MCF 10A (cell line): ENCODE measurements at regions not wholly inside any gene's neighbourhood (a gene's known extent, or its start where the extent isn't known, plus 50 kb on each side); places are given as distances from the start of the nearest gene placed in this dataset.

Experiments
- BruUV-seq: library from RNA; stranded (reverse); fragments of 400-500 nt; replicated peaks from 2 replicates; lab custom pipeline; 2021; lab: Mats Ljungman, UMichigan
- CTCF ChIA-PET: fragments of 300-600 bp; sonication (Branson Sonifier 250); formaldehyde crosslinking; extraction: SDS; loops from one replicate; lab custom pipeline; 2021; ENCODE audit warnings: antibody characterized with exemption, inconsistent platforms; lab: Yijun Ruan, JAX
- POLR2A ChIA-PET: fragments of 300-600, 350-650 bp; sonication (Branson Sonifier 250); formaldehyde crosslinking; extraction: SDS; loops from one replicate; lab custom pipeline; 2020; ENCODE audit warnings: antibody characterized with exemption, inconsistent platforms; lab: Yijun Ruan, JAX
- DNase-seq: peaks from one replicate; pipeline ENCODE4 v3.0.0-alpha.2; 2018; ENCODE audit not compliant: unreplicated experiment
- H3K27ac Mint-ChIP-seq: one replicate; pipeline ENCODE4 v1.8.0; 2022; ENCODE audit warnings: mild to moderate bottlenecking, low read depth, mixed read lengths; ENCODE audit not compliant: unreplicated experiment
- H3K27me3 Mint-ChIP-seq: one replicate; pipeline ENCODE4 v1.8.0; 2022; ENCODE audit warnings: mixed read lengths; ENCODE audit not compliant: insufficient read depth, unreplicated experiment
- H3K36me3 Mint-ChIP-seq: one replicate; pipeline ENCODE4 v1.8.0; 2022; ENCODE audit warnings: mild to moderate bottlenecking, moderate library complexity, mixed read lengths; ENCODE audit not compliant: insufficient read depth, unreplicated experiment
- H3K4me1 Mint-ChIP-seq: one replicate; pipeline ENCODE4 v1.8.0; 2022; ENCODE audit warnings: mixed read lengths; ENCODE audit not compliant: insufficient read depth, unreplicated experiment
- H3K4me3 Mint-ChIP-seq: one replicate; pipeline ENCODE4 v1.8.0; 2022; ENCODE audit warnings: mild to moderate bottlenecking, moderate library complexity, mixed read lengths; ENCODE audit not compliant: unreplicated experiment
- H3K9me3 Mint-ChIP-seq: one replicate; pipeline ENCODE4 v1.8.0; 2022; ENCODE audit warnings: mixed read lengths; ENCODE audit not compliant: unreplicated experiment
- intact Hi-C: fragments of 100-400 bp; cut with micrococcal nuclease; formaldehyde crosslinking; loops from 2 replicates; pipeline ENCODE4 v1.14.1; 2022
- TF ChIP-seq, protein P1 (sequence below): fragments of 200-600 bp; IDR thresholded peaks from one replicate; pipeline ENCODE4 v1.8.0; 2022; ENCODE audit warnings: antibody characterized with exemption, mild to moderate bottlenecking; ENCODE audit not compliant: unreplicated experiment

DNA sequence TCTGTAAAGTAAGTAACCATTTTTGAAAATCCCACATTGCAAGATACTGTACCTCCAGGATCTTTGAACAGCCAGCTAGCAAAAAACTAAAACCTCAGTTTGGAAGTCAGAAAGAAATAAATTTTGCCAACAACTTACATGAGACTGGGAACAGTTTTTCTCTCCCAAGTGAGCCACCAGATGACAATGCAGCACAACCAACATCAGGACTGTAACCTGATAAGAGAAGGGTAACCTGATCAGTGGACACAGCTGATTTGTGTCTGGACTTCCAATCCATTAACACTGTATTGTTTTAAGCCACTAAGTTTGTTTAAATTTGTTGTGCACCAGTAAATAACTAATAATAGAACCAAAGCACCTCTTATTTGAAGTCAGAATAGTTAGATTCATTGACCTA lies 923.3 kb downstream of the FAT4 start:
- BruUV-seq, result no TSS peak
- intact Hi-C loops, result no loop called here
- Mint-ChIP-seq H3K4me1 (no peaks in the 10 kb centered on the region), H3K36me3 (no peaks in the 10 kb centered on the region), H3K4me3 (no peak overlapping the region), H3K27me3 (no peaks in the 10 kb centered on the region), H3K9me3 (no peaks in the 10 kb centered on the region), H3K27ac (no peak overlapping the region)
- CTCF ChIA-PET, result interaction anchor here (0.5 kb wide), 1 partner anchor 48 kb away, joined by 3 read pairs; no protein-coding TSS in a partner anchor
- TF ChIP-seq, protein P1, sequence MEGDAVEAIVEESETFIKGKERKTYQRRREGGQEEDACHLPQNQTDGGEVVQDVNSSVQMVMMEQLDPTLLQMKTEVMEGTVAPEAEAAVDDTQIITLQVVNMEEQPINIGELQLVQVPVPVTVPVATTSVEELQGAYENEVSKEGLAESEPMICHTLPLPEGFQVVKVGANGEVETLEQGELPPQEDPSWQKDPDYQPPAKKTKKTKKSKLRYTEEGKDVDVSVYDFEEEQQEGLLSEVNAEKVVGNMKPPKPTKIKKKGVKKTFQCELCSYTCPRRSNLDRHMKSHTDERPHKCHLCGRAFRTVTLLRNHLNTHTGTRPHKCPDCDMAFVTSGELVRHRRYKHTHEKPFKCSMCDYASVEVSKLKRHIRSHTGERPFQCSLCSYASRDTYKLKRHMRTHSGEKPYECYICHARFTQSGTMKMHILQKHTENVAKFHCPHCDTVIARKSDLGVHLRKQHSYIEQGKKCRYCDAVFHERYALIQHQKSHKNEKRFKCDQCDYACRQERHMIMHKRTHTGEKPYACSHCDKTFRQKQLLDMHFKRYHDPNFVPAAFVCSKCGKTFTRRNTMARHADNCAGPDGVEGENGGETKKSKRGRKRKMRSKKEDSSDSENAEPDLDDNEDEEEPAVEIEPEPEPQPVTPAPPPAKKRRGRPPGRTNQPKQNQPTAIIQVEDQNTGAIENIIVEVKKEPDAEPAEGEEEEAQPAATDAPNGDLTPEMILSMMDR, result no peak
- POLR2A ChIA-PET, result no interaction called here
- DNase-seq, result no peak

DNA sequence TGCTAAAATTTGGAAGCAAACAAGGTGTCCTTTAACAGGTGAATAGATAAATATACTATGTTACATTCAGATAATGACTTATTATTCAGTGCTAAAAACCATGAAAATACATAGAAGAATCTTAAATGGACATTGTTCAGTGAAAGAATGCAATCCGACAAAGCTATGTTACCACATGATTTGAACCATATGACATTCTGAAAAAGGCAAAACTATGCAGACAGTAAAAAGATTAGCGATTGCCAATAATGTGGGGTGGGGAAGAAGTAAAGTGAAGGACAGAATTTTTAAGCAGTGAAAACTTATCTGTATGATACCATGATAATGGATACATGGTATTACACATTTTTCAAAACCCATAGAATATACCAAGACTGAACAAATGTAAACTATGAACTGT lies 926.9 kb downstream of the FAT4 start:
- H3K4me1 Mint-ChIP-seq, result no peaks in the 10 kb centered on the region
- H3K9me3 Mint-ChIP-seq, result peaks cover 6% of the 10 kb centered on the region
- ChIA-PET CTCF (no interaction called here), POLR2A (no interaction called here)
- TF ChIP-seq, protein P1, result no peak
- no peak overlapping the region for H3K27ac Mint-ChIP-seq
- no TSS peak for BruUV-seq
- H3K4me3 Mint-ChIP-seq, result no peak overlapping the region
- intact Hi-C loops, result no loop called here
- no peaks in the 10 kb centered on the region for H3K27me3 Mint-ChIP-seq
- DNase-seq, result no peak
- H3K36me3 Mint-ChIP-seq, result no peaks in the 10 kb centered on the region

DNA sequence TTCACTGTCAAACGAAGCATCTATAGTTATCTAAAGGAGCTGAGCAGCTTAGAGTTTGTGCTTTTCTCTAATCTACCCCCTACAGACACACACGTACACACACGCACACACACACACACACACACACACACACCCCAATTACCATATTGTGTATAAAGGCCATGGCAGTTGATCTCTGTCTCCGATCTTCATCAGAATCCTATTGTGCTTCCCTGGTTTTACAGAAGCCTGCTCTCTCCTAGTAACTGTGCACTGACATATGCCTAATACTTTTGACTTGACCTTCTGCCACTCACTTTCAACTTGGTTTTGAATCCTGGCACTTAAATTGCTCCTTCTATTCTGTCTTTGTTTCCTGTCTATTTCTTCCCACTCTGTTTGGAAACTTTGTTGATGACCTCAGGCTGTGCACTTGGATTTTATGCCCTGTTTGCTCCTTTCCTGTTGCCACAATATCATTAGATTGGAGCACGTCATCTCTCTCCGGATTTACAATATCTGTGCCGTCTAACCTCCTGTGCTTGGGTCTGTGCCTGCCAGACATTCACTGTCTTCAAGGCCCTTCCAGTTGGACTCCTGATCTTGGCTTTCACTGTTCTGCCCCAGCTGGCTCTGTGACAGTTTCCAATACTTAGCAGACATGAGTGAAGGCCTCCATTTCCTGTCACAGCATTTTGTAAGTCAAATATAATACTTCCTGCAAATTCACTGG lies 928.1 kb downstream of the FAT4 start:
- Mint-ChIP-seq H3K36me3 (no peaks in the 10 kb centered on the region), H3K4me1 (no peaks in the 10 kb centered on the region), H3K4me3 (no peak overlapping the region), H3K9me3 (peaks cover 6% of the 10 kb centered on the region), H3K27ac (no peak overlapping the region), H3K27me3 (no peaks in the 10 kb centered on the region)
- ChIA-PET POLR2A (no interaction called here), CTCF (no interaction called here)
- intact Hi-C loops, result no loop called here
- TF ChIP-seq, protein P1, result no peak
- no peak for DNase-seq
- BruUV-seq, result no TSS peak

DNA sequence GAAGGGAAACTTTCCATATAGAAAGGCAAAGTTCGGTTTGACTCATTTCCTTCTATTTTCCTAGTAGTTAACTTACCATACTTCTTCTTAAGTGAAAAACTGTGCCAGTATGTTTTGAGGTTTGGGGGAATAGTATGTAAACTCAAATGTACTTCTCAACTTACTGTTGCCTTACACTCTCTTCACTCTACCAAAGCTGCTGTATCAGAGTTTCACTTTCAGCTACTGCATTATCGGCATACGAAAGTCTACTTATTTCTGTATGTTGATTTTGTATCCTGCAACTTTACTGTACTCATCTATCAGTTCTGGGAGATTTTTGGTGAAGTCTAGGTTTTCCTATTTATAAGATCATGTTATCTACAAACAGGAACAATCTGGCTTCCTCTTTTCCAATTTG lies 932.7 kb downstream of the FAT4 start:
- H3K4me3 Mint-ChIP-seq, result no peak overlapping the region
- no peaks in the 10 kb centered on the region for H3K4me1 Mint-ChIP-seq
- intact Hi-C loops, result no loop called here
- peaks cover 6% of the 10 kb centered on the region for H3K9me3 Mint-ChIP-seq
- H3K27me3 Mint-ChIP-seq, result no peaks in the 10 kb centered on the region
- POLR2A ChIA-PET, result no interaction called here
- BruUV-seq, result no TSS peak
- no peak overlapping the region for H3K27ac Mint-ChIP-seq
- no peaks in the 10 kb centered on the region for H3K36me3 Mint-ChIP-seq
- CTCF ChIA-PET, result interaction anchor here (0.6 to 0.7 kb wide), 4 partner anchors 118 to 1453 kb away, joined by 3 to 4 read pairs (median 3); no protein-coding TSS in a partner anchor
- TF ChIP-seq, protein P1, result no peak
- DNase-seq, result no peak
